RWPE1 (cell line): ENCODE measurements at regions not wholly inside any gene's neighbourhood (a gene's known extent, or its start where the extent isn't known, plus 50 kb on each side); places are given as distances from the start of the nearest gene placed in this dataset.

Source experiments
- CTCF ChIA-PET: fragments of 350-600 bp; sonication (Branson Sonifier 250); formaldehyde crosslinking; extraction: SDS; loops from one replicate; lab custom pipeline; 2021; lab: Yijun Ruan, JAX
- POLR2A ChIA-PET: fragments of 400-600 bp; formaldehyde crosslinking; extraction: SDS; loops from one replicate; lab custom pipeline; 2020; ENCODE audit warnings: antibody characterized with exemption; ENCODE audit not compliant: low non-redundant PET; lab: Yijun Ruan, JAX
- DNase-seq: peaks from one replicate; pipeline ENCODE4 v3.0.0; 2012; ENCODE audit warnings: low spot score
- H3K27ac ChIP-seq: fragments of 450-650 bp; 2 replicates; pipeline ENCODE4 v1.5.1; 2017
- CTCF ChIP-seq: fragments of 450-650 bp; conservative IDR thresholded peaks from 2 replicates; pipeline ENCODE4 v1.5.1; 2017; ENCODE audit warnings: low read depth, mild to moderate bottlenecking

- no peak for TF ChIP-seq CTCF
- ChIA-PET CTCF (no interaction called here), POLR2A (no interaction called here)
- H3K27ac ChIP-seq: no peak overlapping the region
- DNase-seq: no peak
These were observed 203.0 kb downstream of the POSTN start for GRCh38 chr13:37395544-37395943.

GRCh38 chr13:37392389-37392788 lies 206.2 kb downstream of the POSTN start:
- CTCF ChIA-PET: no interaction called here
- no peak for TF ChIP-seq CTCF
- POLR2A ChIA-PET: no interaction called here

GRCh38 chr13:37390735-37391134 lies 207.8 kb downstream of the POSTN start:
- no peak for DNase-seq
- POLR2A ChIA-PET: no interaction called here
- H3K27ac ChIP-seq: no peak overlapping the region
- CTCF ChIA-PET: no interaction called here
- TF ChIP-seq CTCF: no peak

More at GRCh38 chr13:37392389-37392788, 206.2 kb downstream of the POSTN start:
- H3K27ac ChIP-seq: no peak overlapping the region
- DNase-seq: no peak

- CTCF ChIA-PET: no interaction called here
- POLR2A ChIA-PET: no interaction called here
- H3K27ac ChIP-seq: no peak overlapping the region
These were observed 212.5 kb downstream of the POSTN start for GRCh38 chr13:37385956-37386670.

GRCh38 chr13:37385248-37385647 lies 213.3 kb downstream of the POSTN start:
- no peak for DNase-seq
- CTCF ChIA-PET: no interaction called here
- no peak for TF ChIP-seq CTCF

More at GRCh38 chr13:37385956-37386670, 212.5 kb downstream of the POSTN start:
- DNase-seq: no peak
- no peak for TF ChIP-seq CTCF

GRCh38 chr13:37383856-37384370 lies 214.7 kb downstream of the POSTN start:
- H3K27ac ChIP-seq: no peak overlapping the region
- no peak for DNase-seq
- POLR2A ChIA-PET: no interaction called here
- TF ChIP-seq CTCF: no peak
- CTCF ChIA-PET: no interaction called here

More at GRCh38 chr13:37385248-37385647, 213.3 kb downstream of the POSTN start:
- H3K27ac ChIP-seq: no peak overlapping the region
- POLR2A ChIA-PET: no interaction called here
